B cell (primary cell): ENCODE measurements at regions not wholly inside any gene's neighbourhood (a gene's known extent, or its start where the extent isn't known, plus 50 kb on each side); places are given as distances from the start of the nearest gene placed in this dataset.
"Not testable (repeated sequence)": the region's sequence is repeated elsewhere in the genome, so short reads cannot be mapped to it uniquely, and the experiment has no call there.

Source experiments
- ATAC-seq: fragments of 200-7000 bp; cut with Tn5 transposase; one replicate; pipeline ENCODE4 v1.10.0; 2021; ENCODE audit warnings: low read depth, mild to moderate bottlenecking, moderate number of reproducible peaks, moderate library complexity
- CTCF ChIA-PET: fragments of 350-600 bp; sonication (Branson Sonifier 250); formaldehyde crosslinking; loops from one replicate; lab custom pipeline; 2021; ENCODE audit warnings: antibody characterized with exemption, inconsistent platforms; lab: Charles Lee
- POLR2A ChIA-PET: fragments of 350-600 bp; sonication (Branson Sonifier 250); formaldehyde crosslinking; loops from one replicate; lab custom pipeline; 2021; ENCODE audit warnings: antibody characterized with exemption; lab: Charles Lee
- DNase-seq: peaks from one replicate; pipeline ENCODE4 v3.0.0; 2013
- H2AFZ ChIP-seq: 2 replicates; pipeline ENCODE4 v1.6.1; 2012; ENCODE audit warnings: mild to moderate bottlenecking, low read depth, low read length; ENCODE audit not compliant: insufficient read depth, poor library complexity, severe bottlenecking
- H3K27ac ChIP-seq, 2 donors: 1 replicate in 1 of 2; 2 replicates in 1 of 2; pipeline ENCODE4 v1.5.1; 2012 to 2013; ENCODE audit warnings: low read length in 2 of 2, mild to moderate bottlenecking in 2 of 2, moderate library complexity in 1 of 2
- H3K27me3 ChIP-seq, 4 experiments: fragments of 200-600 bp in 1 of 4; sonication (generic) in 1 of 4; replicated peaks in 1 of 4; 1 replicate in 2 of 4; 2 replicates in 2 of 4; pipeline versions ENCODE4 v1.6.1 to v1.7.0; 2013 to 2016; ENCODE audit warnings: low read length in 3 of 4, mild to moderate bottlenecking in 2 of 4, mixed read lengths in 1 of 4, moderate library complexity in 1 of 4; ENCODE audit not compliant: insufficient read depth in 4 of 4, control insufficient read depth in 3 of 4; ENCODE audit errors: control extremely low read depth in 1 of 4
- H3K36me3 ChIP-seq, 2 experiments: replicated peaks in 1 of 2; 1 replicate in 1 of 2; 2 replicates in 1 of 2; pipeline versions ENCODE4 v1.6.1 to v1.7.1; 2013; ENCODE audit warnings: low read length in 1 of 2; ENCODE audit not compliant: insufficient read depth in 2 of 2, control insufficient read depth in 1 of 2; ENCODE audit errors: control extremely low read depth in 1 of 2, extremely low read depth in 1 of 2
- H3K4me1 ChIP-seq, 2 donors: fragments of 200-600 bp in 1 of 2; sonication (generic) in 1 of 2; 1 replicate in 1 of 2; 2 replicates in 1 of 2; pipeline versions ENCODE4 v1.5.1 to v1.6.1; 2013 to 2017; ENCODE audit warnings: low read length in 2 of 2; ENCODE audit not compliant: control insufficient read depth in 2 of 2, insufficient read depth in 2 of 2
- H3K4me2 ChIP-seq: replicated peaks from 2 replicates; pipeline ENCODE3; 2012; ENCODE audit warnings: mild to moderate bottlenecking, low read depth, low read length; ENCODE audit not compliant: poor library complexity, severe bottlenecking
- H3K4me3 ChIP-seq, 5 experiments: fragments of 200-600 bp in 1 of 5; sonication (generic) in 1 of 5; 1 replicate in 3 of 5; 2 replicates in 2 of 5; pipeline versions ENCODE4 v1.5.1 to v1.7.0; 2011 to 2016; ENCODE audit warnings: low read length in 4 of 5, mild to moderate bottlenecking in 4 of 5, low read depth in 2 of 5, control low read depth in 1 of 5, moderate library complexity in 1 of 5; ENCODE audit not compliant: insufficient read depth in 1 of 5; ENCODE audit errors: control extremely low read depth in 1 of 5, extremely low read depth in 1 of 5
- H3K79me2 ChIP-seq: fragments of 200-600 bp; sonication (generic); one replicate; pipeline ENCODE4 v1.6.0; 2016; ENCODE audit warnings: low read length; ENCODE audit not compliant: control insufficient read depth, insufficient read depth
- H3K9ac ChIP-seq: fragments of 200-600 bp; sonication (generic); 2 replicates; pipeline ENCODE4 v1.6.1; 2017; ENCODE audit warnings: mild to moderate bottlenecking, low read length, moderate library complexity
- H3K9me3 ChIP-seq, 3 donors: one replicate each; pipeline versions ENCODE4 v1.6.1 to v1.7.1; 2013; ENCODE audit warnings: low read length in 2 of 3; ENCODE audit not compliant: control insufficient read depth in 2 of 3, insufficient read depth in 1 of 3; ENCODE audit errors: control extremely low read depth in 1 of 3
- H4K20me1 ChIP-seq: 2 replicates; pipeline ENCODE4 v1.6.0; 2012; ENCODE audit warnings: mild to moderate bottlenecking, low read length; ENCODE audit not compliant: insufficient read depth, control insufficient read depth, poor library complexity, severe bottlenecking
- H3K27ac Mint-ChIP-seq: one replicate; pipeline ENCODE4 v1.8.0; 2021; ENCODE audit warnings: mixed read lengths
- H3K27me3 Mint-ChIP-seq: one replicate; pipeline ENCODE4 v1.8.0; 2021; ENCODE audit warnings: mixed read lengths
- H3K4me1 Mint-ChIP-seq: one replicate; pipeline ENCODE4 v1.8.0; 2021; ENCODE audit warnings: mixed read lengths
- H3K4me3 Mint-ChIP-seq: one replicate; pipeline ENCODE4 v1.8.0; 2021; ENCODE audit warnings: mixed read lengths
- H3K9me3 Mint-ChIP-seq: one replicate; pipeline ENCODE4 v1.8.0; 2022; ENCODE audit warnings: mixed read lengths; ENCODE audit not compliant: insufficient read depth
- EZH2 ChIP-seq: IDR thresholded peaks from 2 replicates; pipeline ENCODE4 v1.6.1; 2012; ENCODE audit warnings: borderline replicate concordance, low read depth, mild to moderate bottlenecking, moderate library complexity, low read length; ENCODE audit not compliant: insufficient read depth, poor library complexity, severe bottlenecking
- WGBS: methylation state at CpG from one replicate; pipeline ENCODE4 v1.1.5; 2013; ENCODE audit warnings: missing lambda C conversion rate; ENCODE audit not compliant: insufficient coverage; 5-methylcytosine and 5-hydroxymethylcytosine counted together
- intact Hi-C: fragments of 100-400 bp; cut with micrococcal nuclease; formaldehyde crosslinking; loops from one replicate; pipeline ENCODE4 v1.10.0; 2022
- TF ChIP-seq, protein P1 (sequence below): fragments of 200-600 bp; IDR thresholded peaks from one replicate; pipeline ENCODE4 v1.8.0; 2022; ENCODE audit warnings: antibody characterized with exemption, mild to moderate bottlenecking

- H3K36me3 ChIP-seq, ATAC-seq, DNase-seq, CTCF ChIA-PET, H3K9ac ChIP-seq, H3K79me2 ChIP-seq, H3K27ac ChIP-seq, H3K4me1 Mint-ChIP-seq, intact Hi-C loops, H3K4me3 Mint-ChIP-seq, H3K9me3 ChIP-seq, H3K9me3 Mint-ChIP-seq, H3K4me2 ChIP-seq, H3K27me3 ChIP-seq, POLR2A ChIA-PET, H4K20me1 ChIP-seq, H2AFZ ChIP-seq, H3K27ac Mint-ChIP-seq, H3K4me3 ChIP-seq, H3K4me1 ChIP-seq: not testable (repeated sequence)
- H3K27me3 Mint-ChIP-seq = peaks cover 12% of the 10 kb centered on the region
- WGBS = 100% methylated on average over 1 of the region's 2 CpGs
Measured at GRCh38 chr10:93232159-93232558, 158.5 kb downstream of the CYP26A1 start.

DNA sequence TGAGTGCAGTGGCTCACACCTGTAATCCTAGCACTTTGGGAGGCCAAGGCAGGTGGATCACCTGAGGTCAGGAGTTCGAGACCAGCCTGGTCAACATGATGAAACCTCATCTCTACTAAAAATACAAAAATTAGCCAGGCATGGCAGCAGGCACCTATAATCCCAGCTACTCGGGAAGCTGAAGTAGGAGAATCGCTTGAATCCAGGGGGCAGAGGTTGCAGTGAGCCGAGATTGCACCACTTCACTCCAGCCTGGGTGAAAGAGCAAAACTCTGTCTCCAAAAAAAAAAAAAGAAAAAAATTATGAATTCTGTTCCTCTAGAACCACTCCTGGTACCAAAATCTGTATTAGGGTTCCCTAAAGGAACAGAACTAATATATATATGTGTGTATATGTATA lies 161.2 kb downstream of the CYP26A1 start:
- CTCF ChIA-PET, intact Hi-C loops, H3K79me2 ChIP-seq, H3K36me3 ChIP-seq, H3K4me1 ChIP-seq, H3K9me3 Mint-ChIP-seq, POLR2A ChIA-PET, H3K27ac Mint-ChIP-seq, H3K27ac ChIP-seq, H3K9ac ChIP-seq, H3K27me3 ChIP-seq, H3K4me2 ChIP-seq, ATAC-seq, H3K4me1 Mint-ChIP-seq, H3K9me3 ChIP-seq, H2AFZ ChIP-seq, H3K4me3 ChIP-seq, H4K20me1 ChIP-seq, H3K4me3 Mint-ChIP-seq, DNase-seq: not testable (repeated sequence)
- peaks cover 12% of the 10 kb centered on the region for H3K27me3 Mint-ChIP-seq
- no CpG with 5 or more reads among the region's 4 CpGs for WGBS

DNA sequence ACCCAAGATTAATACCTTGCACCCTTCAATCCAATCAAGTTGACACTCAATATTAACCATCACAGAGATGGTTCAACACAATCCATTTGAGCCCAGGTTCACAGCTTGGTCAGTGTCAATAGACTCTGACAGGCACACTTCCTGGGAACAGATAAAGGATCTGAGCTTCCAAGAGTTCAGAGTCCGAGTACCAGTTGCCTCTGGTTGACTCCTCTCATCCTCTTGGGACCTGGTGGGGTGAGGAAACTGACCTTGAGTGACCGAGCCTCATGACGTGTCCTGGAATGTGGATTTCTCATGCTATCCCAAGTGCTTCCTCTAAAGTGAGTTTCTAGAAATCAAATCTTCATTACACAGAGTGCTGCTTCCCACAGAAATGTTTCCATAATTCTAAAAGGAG lies 162.0 kb downstream of the CYP26A1 start:
- H2AFZ ChIP-seq = no peak overlapping the region
- 75% methylated on average over 2 of the region's 3 CpGs for WGBS
- H3K79me2 ChIP-seq = no peaks in the 10 kb centered on the region
- no peak overlapping the region for H3K27ac ChIP-seq
- no peak for DNase-seq
- CTCF ChIA-PET = no interaction called here
- no peak overlapping the region for H3K4me2 ChIP-seq
- Mint-ChIP-seq H3K9me3 (no peaks in the 10 kb centered on the region), H3K27me3 (peaks cover 16% of the 10 kb centered on the region), H3K4me1 (no peaks in the 10 kb centered on the region), H3K4me3 (no peak overlapping the region), H3K27ac (no peak overlapping the region)
- no peak overlapping the region for H3K9ac ChIP-seq
- POLR2A ChIA-PET = no interaction called here
- H3K9me3 ChIP-seq = no peaks in the 10 kb centered on the region
- no peaks in the 10 kb centered on the region for H3K4me1 ChIP-seq
- no peak for ATAC-seq
- H3K4me3 ChIP-seq = no peak overlapping the region
- H4K20me1 ChIP-seq = no peaks in the 10 kb centered on the region
- peaks cover 0 to 4% (median 0%) of the 10 kb centered on the region in 4 experiments for H3K27me3 ChIP-seq
- TF ChIP-seq EZH2 = no peak
- TF ChIP-seq, protein P1, sequence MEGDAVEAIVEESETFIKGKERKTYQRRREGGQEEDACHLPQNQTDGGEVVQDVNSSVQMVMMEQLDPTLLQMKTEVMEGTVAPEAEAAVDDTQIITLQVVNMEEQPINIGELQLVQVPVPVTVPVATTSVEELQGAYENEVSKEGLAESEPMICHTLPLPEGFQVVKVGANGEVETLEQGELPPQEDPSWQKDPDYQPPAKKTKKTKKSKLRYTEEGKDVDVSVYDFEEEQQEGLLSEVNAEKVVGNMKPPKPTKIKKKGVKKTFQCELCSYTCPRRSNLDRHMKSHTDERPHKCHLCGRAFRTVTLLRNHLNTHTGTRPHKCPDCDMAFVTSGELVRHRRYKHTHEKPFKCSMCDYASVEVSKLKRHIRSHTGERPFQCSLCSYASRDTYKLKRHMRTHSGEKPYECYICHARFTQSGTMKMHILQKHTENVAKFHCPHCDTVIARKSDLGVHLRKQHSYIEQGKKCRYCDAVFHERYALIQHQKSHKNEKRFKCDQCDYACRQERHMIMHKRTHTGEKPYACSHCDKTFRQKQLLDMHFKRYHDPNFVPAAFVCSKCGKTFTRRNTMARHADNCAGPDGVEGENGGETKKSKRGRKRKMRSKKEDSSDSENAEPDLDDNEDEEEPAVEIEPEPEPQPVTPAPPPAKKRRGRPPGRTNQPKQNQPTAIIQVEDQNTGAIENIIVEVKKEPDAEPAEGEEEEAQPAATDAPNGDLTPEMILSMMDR = no peak
- H3K36me3 ChIP-seq = no peaks in the 10 kb centered on the region
- intact Hi-C loops = no loop called here
